Erythroblast (primary cell): ENCODE measurements at regions not wholly inside any gene's neighbourhood (a gene's known extent, or its start where the extent isn't known, plus 50 kb on each side); places are given as distances from the start of the nearest gene placed in this dataset.

Source experiments
- GATA1 ChIP-seq: IDR thresholded peaks from 2 replicates; pipeline ENCODE4 v1.6.1; 2011; ENCODE audit warnings: low read depth, mild to moderate bottlenecking, control low read depth, low read length, moderate library complexity
- POLR2A ChIP-seq: IDR thresholded peaks from 2 replicates; pipeline ENCODE4 v1.6.1; 2011; ENCODE audit warnings: mild to moderate bottlenecking, low read length

DNA sequence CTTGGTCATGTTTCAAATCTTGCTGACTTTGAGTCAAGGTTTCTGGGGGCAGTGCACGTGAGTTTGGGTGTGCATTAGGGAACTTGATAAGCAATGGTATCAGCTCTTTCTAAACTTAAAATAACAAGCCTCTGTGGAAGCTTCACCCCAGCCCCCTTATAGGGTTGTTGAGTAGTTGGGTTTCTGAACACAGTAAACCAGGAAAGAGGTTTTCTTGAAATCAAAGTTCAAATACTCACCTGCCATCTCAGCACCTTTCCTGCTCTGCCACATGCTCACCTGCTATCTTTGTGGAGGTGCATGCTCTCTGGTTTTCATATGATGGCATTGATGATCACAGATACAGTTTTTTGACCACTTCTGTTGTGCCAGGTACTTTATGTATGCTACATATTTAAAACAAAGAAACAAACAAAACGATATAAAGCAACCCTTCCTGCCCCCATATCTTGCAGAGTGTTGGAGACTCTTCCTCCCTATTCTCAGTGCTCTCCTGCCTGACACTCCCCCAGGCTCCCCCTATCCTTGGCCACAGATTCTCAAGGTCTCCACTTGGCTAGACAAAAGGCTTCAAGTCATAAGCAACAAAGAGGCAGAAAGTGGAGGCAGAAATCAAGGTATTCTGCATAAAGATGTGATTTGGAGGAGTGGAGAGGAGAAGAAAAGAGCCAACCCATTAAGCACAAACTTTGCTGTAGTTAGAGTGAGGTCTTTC lies 360.6 kb downstream of the CYRIA start:
- TF ChIP-seq POLR2A (no peak), GATA1 (no peak)
